ENCODE measurements at regions not wholly inside any gene's neighbourhood (a gene's known extent, or its start where the extent isn't known, plus 50 kb on each side); places are given as distances from the start of the nearest gene placed in this dataset.

DNA sequence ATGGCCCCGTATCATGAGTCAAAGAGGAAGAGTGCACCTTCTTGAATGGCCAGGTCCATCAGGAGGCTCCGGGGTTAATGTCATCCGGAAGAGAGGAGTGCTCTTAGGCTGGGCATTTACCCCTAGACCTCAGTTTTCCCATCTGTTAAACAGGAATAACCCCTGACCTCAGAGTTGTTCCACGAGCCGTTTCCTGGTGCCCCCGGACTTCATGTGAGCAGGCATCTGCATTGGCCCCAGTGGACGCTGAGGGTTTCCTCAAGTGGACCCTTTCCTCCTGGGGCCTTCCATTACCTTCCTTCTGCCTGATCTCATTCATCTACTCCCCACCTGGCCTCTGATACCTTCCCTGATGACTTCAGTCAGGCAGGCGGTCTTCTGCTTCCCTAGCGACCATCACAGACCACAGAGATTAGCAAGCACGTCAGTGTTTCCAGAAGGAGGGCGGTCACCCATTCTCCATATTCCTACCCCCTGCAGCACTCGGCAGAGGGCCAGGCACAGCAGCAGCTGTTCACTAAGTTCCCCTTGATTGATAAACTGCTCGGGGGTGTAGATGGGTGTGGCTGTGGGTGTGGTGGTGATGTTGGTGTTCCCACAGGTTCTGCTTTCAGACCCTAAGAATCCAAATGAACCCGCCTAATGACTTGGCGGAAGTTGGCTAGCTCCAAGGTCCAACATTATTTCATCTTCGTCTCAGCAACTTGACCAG is 346.6 kb upstream of the TNRC6C start:
- TF ChIP-seq POLR2AphosphoS5 (IDR thresholded peaks at IDR 0.05; ENCODE audit: insufficient read depth in 1 of 2, low read depth in 1 of 2), result no peak
- TF ChIP-seq, protein P1, sequence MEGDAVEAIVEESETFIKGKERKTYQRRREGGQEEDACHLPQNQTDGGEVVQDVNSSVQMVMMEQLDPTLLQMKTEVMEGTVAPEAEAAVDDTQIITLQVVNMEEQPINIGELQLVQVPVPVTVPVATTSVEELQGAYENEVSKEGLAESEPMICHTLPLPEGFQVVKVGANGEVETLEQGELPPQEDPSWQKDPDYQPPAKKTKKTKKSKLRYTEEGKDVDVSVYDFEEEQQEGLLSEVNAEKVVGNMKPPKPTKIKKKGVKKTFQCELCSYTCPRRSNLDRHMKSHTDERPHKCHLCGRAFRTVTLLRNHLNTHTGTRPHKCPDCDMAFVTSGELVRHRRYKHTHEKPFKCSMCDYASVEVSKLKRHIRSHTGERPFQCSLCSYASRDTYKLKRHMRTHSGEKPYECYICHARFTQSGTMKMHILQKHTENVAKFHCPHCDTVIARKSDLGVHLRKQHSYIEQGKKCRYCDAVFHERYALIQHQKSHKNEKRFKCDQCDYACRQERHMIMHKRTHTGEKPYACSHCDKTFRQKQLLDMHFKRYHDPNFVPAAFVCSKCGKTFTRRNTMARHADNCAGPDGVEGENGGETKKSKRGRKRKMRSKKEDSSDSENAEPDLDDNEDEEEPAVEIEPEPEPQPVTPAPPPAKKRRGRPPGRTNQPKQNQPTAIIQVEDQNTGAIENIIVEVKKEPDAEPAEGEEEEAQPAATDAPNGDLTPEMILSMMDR (IDR thresholded peaks at IDR 0.05), result no peak
- TF ChIP-seq POLR2A (IDR thresholded peaks at IDR 0.05), result no peak
- H3K27ac ChIP-seq, result peak overlapping the region; percentile 86

DNA sequence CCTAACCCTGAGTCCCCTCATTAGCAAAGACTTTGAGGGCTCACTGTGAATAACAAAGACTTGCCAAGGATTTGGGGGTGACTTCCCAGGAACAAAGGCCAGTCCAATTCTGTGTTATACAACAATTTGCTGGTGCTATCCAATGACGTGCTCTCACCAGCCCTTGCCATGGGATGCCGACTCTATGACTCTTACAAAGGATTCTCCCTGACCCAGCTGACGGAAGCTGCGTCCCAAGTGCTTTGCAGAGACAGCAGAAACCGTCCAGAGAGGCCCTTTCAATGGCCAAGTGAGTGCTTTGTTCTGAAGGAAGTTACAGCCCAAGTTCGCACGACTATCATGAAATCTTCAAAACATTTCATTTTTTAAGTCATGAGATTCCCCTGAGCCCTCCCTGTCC is 345.3 kb upstream of the TNRC6C start:
- TF ChIP-seq POLR2A (IDR thresholded peaks at IDR 0.05), result no peak
- TF ChIP-seq, protein P1 (IDR thresholded peaks at IDR 0.05), result no peak
- TF ChIP-seq POLR2AphosphoS5 (IDR thresholded peaks at IDR 0.05; ENCODE audit: insufficient read depth in 1 of 2, low read depth in 1 of 2), result no peak
- H3K27ac ChIP-seq, result no peak overlapping the region
- H3K27me3 ChIP-seq, result no peaks in the 10 kb centered on the region
- H3K36me3 ChIP-seq, result no peaks in the 10 kb centered on the region
- no peak overlapping the region for H3K4me3 ChIP-seq
- DNase-seq (ENCODE audit: extremely low spot score in 2 of 2), result no peak
- no peaks in the 10 kb centered on the region for H3K9me3 ChIP-seq
- intact Hi-C loops (cut with DNase I), result no loop called here
- H3K4me1 ChIP-seq, result peaks cover 44% of the 10 kb centered on the region

More for the DNA sequence above, 346.6 kb upstream of the TNRC6C start:
- H3K4me3 ChIP-seq, result no peak overlapping the region
- H3K36me3 ChIP-seq, result no peaks in the 10 kb centered on the region
- intact Hi-C loops (cut with DNase I), result no loop called here
- no peaks in the 10 kb centered on the region for H3K27me3 ChIP-seq
- H3K4me1 ChIP-seq, result peaks cover 44% of the 10 kb centered on the region
- no peak for DNase-seq (ENCODE audit: extremely low spot score in 2 of 2)
- H3K9me3 ChIP-seq, result no peaks in the 10 kb centered on the region

GRCh38 chr17:77613627-77614026 is 344.9 kb upstream of the TNRC6C start:
- intact Hi-C loops (cut with DNase I), result no loop called here
- no peaks in the 10 kb centered on the region for H3K9me3 ChIP-seq
- TF ChIP-seq POLR2A (IDR thresholded peaks at IDR 0.05) (no peak), POLR2AphosphoS5 (IDR thresholded peaks at IDR 0.05; ENCODE audit: insufficient read depth in 1 of 2, low read depth in 1 of 2) (no peak)
- TF ChIP-seq, protein P1 (IDR thresholded peaks at IDR 0.05), result no peak
- peaks cover 44% of the 10 kb centered on the region for H3K4me1 ChIP-seq
- H3K27me3 ChIP-seq, result no peaks in the 10 kb centered on the region
- H3K36me3 ChIP-seq, result no peaks in the 10 kb centered on the region
- no peak overlapping the region for H3K4me3 ChIP-seq
- no peak overlapping the region for H3K27ac ChIP-seq
- DNase-seq (ENCODE audit: extremely low spot score in 2 of 2), result no peak

- intact Hi-C loops (cut with DNase I), result no loop called here
- Histone ChIP-seq H3K27me3 (no peaks in the 10 kb centered on the region), H3K9me3 (no peaks in the 10 kb centered on the region), H3K27ac (no peak overlapping the region), H3K4me1 (peaks cover 26% of the 10 kb centered on the region), H3K36me3 (no peaks in the 10 kb centered on the region), H3K4me3 (no peak overlapping the region)
- no peak for DNase-seq (ENCODE audit: extremely low spot score in 2 of 2)
- TF ChIP-seq POLR2AphosphoS5 (IDR thresholded peaks at IDR 0.05; ENCODE audit: insufficient read depth in 1 of 2, low read depth in 1 of 2), result no peak
- TF ChIP-seq, protein P1 (IDR thresholded peaks at IDR 0.05), result no peak
- TF ChIP-seq POLR2A (IDR thresholded peaks at IDR 0.05), result no peak
Observed at GRCh38 chr17:77615703-77616253, 342.7 kb upstream of the TNRC6C start.

GRCh38 chr17:77616254-77616731 is 342.2 kb upstream of the TNRC6C start:
- Histone ChIP-seq H3K9me3 (no peaks in the 10 kb centered on the region), H3K27ac (no peak overlapping the region), H3K36me3 (no peaks in the 10 kb centered on the region), H3K27me3 (no peaks in the 10 kb centered on the region), H3K4me1 (peaks cover 23% of the 10 kb centered on the region), H3K4me3 (no peak overlapping the region)
- no peak for DNase-seq (ENCODE audit: extremely low spot score in 2 of 2)
- TF ChIP-seq POLR2A (IDR thresholded peaks at IDR 0.05), result no peak
- TF ChIP-seq, protein P1 (IDR thresholded peaks at IDR 0.05), result no peak
- no peak for TF ChIP-seq POLR2AphosphoS5 (IDR thresholded peaks at IDR 0.05; ENCODE audit: insufficient read depth in 1 of 2, low read depth in 1 of 2)
- intact Hi-C loops (cut with DNase I), result no loop called here

All from vagina (tissue), 2 donors.